ENCODE measurements at regions not wholly inside any gene's neighbourhood (a gene's known extent, or its start where the extent isn't known, plus 50 kb on each side); places are given as distances from the start of the nearest gene placed in this dataset.

DNA sequence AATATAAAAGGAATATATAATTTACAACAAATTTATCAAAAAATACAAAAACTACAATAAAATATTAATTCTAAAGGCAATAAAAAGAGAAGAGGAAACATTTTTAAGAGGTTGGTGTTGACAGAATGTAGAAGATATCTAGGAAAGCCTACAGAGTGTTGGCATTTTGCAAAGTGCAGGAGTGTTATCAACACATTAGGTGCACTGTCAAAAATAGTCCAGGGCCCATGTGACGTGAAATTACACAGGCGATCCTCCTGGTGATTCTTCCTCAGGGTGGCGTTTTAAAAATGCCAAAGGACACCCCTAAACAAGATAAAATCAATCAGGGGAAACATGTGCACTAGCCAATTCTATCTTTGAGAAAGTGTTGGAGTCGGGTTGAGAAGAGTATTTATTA is 222.7 kb downstream of the ARPP21 start:
- TF ChIP-seq, protein P1, sequence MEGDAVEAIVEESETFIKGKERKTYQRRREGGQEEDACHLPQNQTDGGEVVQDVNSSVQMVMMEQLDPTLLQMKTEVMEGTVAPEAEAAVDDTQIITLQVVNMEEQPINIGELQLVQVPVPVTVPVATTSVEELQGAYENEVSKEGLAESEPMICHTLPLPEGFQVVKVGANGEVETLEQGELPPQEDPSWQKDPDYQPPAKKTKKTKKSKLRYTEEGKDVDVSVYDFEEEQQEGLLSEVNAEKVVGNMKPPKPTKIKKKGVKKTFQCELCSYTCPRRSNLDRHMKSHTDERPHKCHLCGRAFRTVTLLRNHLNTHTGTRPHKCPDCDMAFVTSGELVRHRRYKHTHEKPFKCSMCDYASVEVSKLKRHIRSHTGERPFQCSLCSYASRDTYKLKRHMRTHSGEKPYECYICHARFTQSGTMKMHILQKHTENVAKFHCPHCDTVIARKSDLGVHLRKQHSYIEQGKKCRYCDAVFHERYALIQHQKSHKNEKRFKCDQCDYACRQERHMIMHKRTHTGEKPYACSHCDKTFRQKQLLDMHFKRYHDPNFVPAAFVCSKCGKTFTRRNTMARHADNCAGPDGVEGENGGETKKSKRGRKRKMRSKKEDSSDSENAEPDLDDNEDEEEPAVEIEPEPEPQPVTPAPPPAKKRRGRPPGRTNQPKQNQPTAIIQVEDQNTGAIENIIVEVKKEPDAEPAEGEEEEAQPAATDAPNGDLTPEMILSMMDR (IDR thresholded peaks at IDR 0.05; ENCODE audit: low read depth, low read length), result no peak
- TF ChIP-seq POLR2A (IDR thresholded peaks at IDR 0.05; ENCODE audit: extremely low read depth, insufficient read length) (no peak), MYC (IDR thresholded peaks at IDR 0.05; ENCODE audit: low read depth, low read length) (no peak)
